SK-N-SH (cell line): ENCODE measurements at regions not wholly inside any gene's neighbourhood (a gene's known extent, or its start where the extent isn't known, plus 50 kb on each side); places are given as distances from the start of the nearest gene placed in this dataset.

Experiments
- CTCF ChIA-PET: fragments of 300-600, 350-600 bp; formaldehyde crosslinking; extraction: SDS; loops from one replicate; lab custom pipeline; 2021; lab: Yijun Ruan, JAX
- POLR2A ChIA-PET: fragments of 350-600 bp; sonication (Branson Sonifier 250); formaldehyde crosslinking; extraction: SDS; loops from one replicate; lab custom pipeline; 2020; ENCODE audit warnings: antibody characterized with exemption, inconsistent platforms; lab: Yijun Ruan, JAX
- DNase-seq: peaks from one replicate; pipeline ENCODE4 v3.0.0; 2012
- H2AFZ ChIP-seq: fragments of 200-600 bp; sonication (generic); 2 replicates; pipeline ENCODE4 v1.8.1; 2016; ENCODE audit warnings: antibody characterized with exemption, mild to moderate bottlenecking, low read depth
- H3F3A ChIP-seq: fragments of 200-600 bp; sonication (generic); replicated peaks from 2 replicates; pipeline ENCODE3; 2016; ENCODE audit warnings: antibody characterized with exemption, mild to moderate bottlenecking; ENCODE audit not compliant: insufficient read depth
- H3K27ac ChIP-seq, 2 experiments: fragments of 200-500 bp in 1 of 2; fragments of 200-600 bp in 1 of 2; sonication (Bioruptor generic) in 1 of 2; sonication (generic), shearing (Covaris generic) in 1 of 2; 2 replicates each; pipeline versions ENCODE4 v1.5.1 to v1.6.1; 2014 to 2016; ENCODE audit warnings: low read depth in 2 of 2, inconsistent platforms in 1 of 2, low read length in 1 of 2, mild to moderate bottlenecking in 1 of 2, mixed read lengths in 1 of 2
- H3K27me3 ChIP-seq: fragments of 200-600 bp; sonication (generic), shearing (Covaris generic); 2 replicates; pipeline ENCODE4 v1.6.1; 2016; ENCODE audit warnings: mixed run types; ENCODE audit not compliant: insufficient read depth
- H3K36me3 ChIP-seq, 2 experiments: fragments of 200-500 bp in 1 of 2; fragments of 200-600 bp in 1 of 2; sonication (Bioruptor generic) in 1 of 2; sonication (generic) in 1 of 2; replicated peaks in 1 of 2; 2 replicates each; pipeline versions ENCODE3 to v1.5.1; 2014 to 2016; ENCODE audit warnings: low read length in 1 of 2, mild to moderate bottlenecking in 1 of 2; ENCODE audit not compliant: insufficient read depth in 2 of 2, control insufficient read depth in 1 of 2
- H3K4me1 ChIP-seq, 2 experiments: fragments of 200-500 bp in 1 of 2; fragments of 200-600 bp in 1 of 2; sonication (Bioruptor generic) in 1 of 2; sonication (generic), shearing (Covaris generic) in 1 of 2; 2 replicates each; pipeline versions ENCODE4 v1.5.1 to v1.6.1; 2014 to 2016; ENCODE audit warnings: low read depth in 1 of 2, low read length in 1 of 2, mixed run types in 1 of 2; ENCODE audit not compliant: insufficient read depth in 2 of 2, control insufficient read depth in 1 of 2
- H3K4me2 ChIP-seq: fragments of 200-600 bp; sonication (generic), shearing (Covaris generic); 2 replicates; pipeline ENCODE4 v1.6.1; 2017; ENCODE audit warnings: mixed run types
- H3K4me3 ChIP-seq, 2 experiments: fragments of 200-500 bp in 1 of 2; fragments of 200-600 bp in 1 of 2; sonication (Bioruptor generic) in 1 of 2; sonication (generic), shearing (Covaris generic) in 1 of 2; 2 replicates each; pipeline versions ENCODE4 v1.5.1 to v1.8.1; 2014 to 2016; ENCODE audit warnings: low read depth in 2 of 2, inconsistent platforms in 1 of 2, low read length in 1 of 2, mild to moderate bottlenecking in 1 of 2, mixed read lengths in 1 of 2, moderate library complexity in 1 of 2
- H3K79me2 ChIP-seq: fragments of 200-600 bp; sonication (generic); 2 replicates; pipeline ENCODE4 v1.8.1; 2017; ENCODE audit warnings: mild to moderate bottlenecking; ENCODE audit not compliant: insufficient read depth
- H3K9ac ChIP-seq: fragments of 200-600 bp; sonication (generic); 2 replicates; pipeline ENCODE4 v1.6.1; 2017; ENCODE audit warnings: mixed run types
- H3K9me2 ChIP-seq: fragments of 200-600 bp; sonication (generic); 2 replicates; pipeline ENCODE4 v1.6.1; 2017; ENCODE audit warnings: mixed run types
- H3K9me3 ChIP-seq: fragments of 200-600 bp; sonication (generic); 2 replicates; pipeline ENCODE4 v1.6.1; 2017; ENCODE audit warnings: mixed run types, mild to moderate bottlenecking, moderate library complexity
- H4K20me1 ChIP-seq: fragments of 200-600 bp; sonication (generic); 2 replicates; pipeline ENCODE4 v1.6.1; 2017; ENCODE audit warnings: mild to moderate bottlenecking, mixed run types; ENCODE audit not compliant: insufficient read depth
- CHD2 ChIP-seq: fragments of 150-350 bp; IDR thresholded peaks from 2 replicates; pipeline ENCODE4 v1.6.1; 2018; ENCODE audit warnings: low read length; ENCODE audit not compliant: partially characterized antibody
- ELF1 ChIP-seq: IDR thresholded peaks from 2 replicates; pipeline ENCODE4 v1.4.0; 2012
- FOSL2 ChIP-seq: IDR thresholded peaks from 2 replicates; pipeline ENCODE4 v1.4.0; 2012; ENCODE audit warnings: low read depth, mild to moderate bottlenecking, moderate library complexity, borderline replicate concordance
- FOXJ3 ChIP-seq: sonication (generic); formaldehyde crosslinking; IDR thresholded peaks from 2 replicates; pipeline ENCODE4 v1.5.1; 2020; ENCODE audit warnings: mild to moderate bottlenecking, missing genetic modification reagents
- GABPA ChIP-seq: IDR thresholded peaks from 2 replicates; pipeline ENCODE4 v1.4.0; 2012; ENCODE audit warnings: low read depth, mild to moderate bottlenecking
- JUND ChIP-seq: IDR thresholded peaks from 2 replicates; pipeline ENCODE4 v1.4.0; 2012
- MEF2A ChIP-seq: IDR thresholded peaks from 2 replicates; pipeline ENCODE4 v1.4.0; 2012; ENCODE audit warnings: low read depth, borderline replicate concordance
- NFIC ChIP-seq: IDR thresholded peaks from 2 replicates; pipeline ENCODE4 v1.4.0; 2012; ENCODE audit warnings: borderline replicate concordance
- NRF1 ChIP-seq: IDR thresholded peaks from 2 replicates; pipeline ENCODE4 v1.6.1; 2012; ENCODE audit warnings: low read depth, mild to moderate bottlenecking, low read length
- RAD21 ChIP-seq: IDR thresholded peaks from 2 replicates; pipeline ENCODE4 v1.6.1; 2012; ENCODE audit warnings: mild to moderate bottlenecking, low read length
- RCOR1 ChIP-seq: fragments of 150-350 bp; IDR thresholded peaks from 2 replicates; pipeline ENCODE4 v1.6.1; 2017; ENCODE audit warnings: antibody characterized with exemption, low read length
- RFX5 ChIP-seq: IDR thresholded peaks from 2 replicates; pipeline ENCODE4 v1.6.1; 2012; ENCODE audit warnings: mild to moderate bottlenecking, improper control_type of control experiment, low read length
- RXRA ChIP-seq: IDR thresholded peaks from 2 replicates; pipeline ENCODE4 v1.4.0; 2012; ENCODE audit warnings: low read depth, mild to moderate bottlenecking, borderline replicate concordance
- SIN3A ChIP-seq: IDR thresholded peaks from 2 replicates; pipeline ENCODE4 v1.6.1; 2012; ENCODE audit warnings: low read depth, mild to moderate bottlenecking, low read length, moderate library complexity, borderline replicate concordance
- TEAD4 ChIP-seq: IDR thresholded peaks from 2 replicates; pipeline ENCODE4 v1.4.0; 2012; ENCODE audit warnings: mild to moderate bottlenecking, borderline replicate concordance; ENCODE audit not compliant: insufficient read depth
- YY1 ChIP-seq: IDR thresholded peaks from 2 replicates; pipeline ENCODE4 v1.4.0; 2012; ENCODE audit warnings: low read depth, mild to moderate bottlenecking
- WGBS: methylation state at CpG from one replicate; pipeline ENCODE4 v1.1.6; 2017; ENCODE audit warnings: low lambda C conversion rate; 5-methylcytosine and 5-hydroxymethylcytosine counted together
- TF ChIP-seq, protein P1 (sequence below): fragments of 150-350 bp; IDR thresholded peaks from 2 replicates; pipeline ENCODE4 v1.6.1; 2016; ENCODE audit warnings: mild to moderate bottlenecking, low read depth, low read length
- TF ChIP-seq, protein P2 (sequence below): IDR thresholded peaks from 2 replicates; pipeline ENCODE4 v1.6.1; 2012; ENCODE audit warnings: mild to moderate bottlenecking, low read depth, low read length, moderate library complexity
- TF ChIP-seq, protein P3 (sequence below): fragments of 200-600 bp; sonication (generic); IDR thresholded peaks from 2 replicates; pipeline ENCODE4 v1.6.1; 2017; ENCODE audit warnings: antibody characterized with exemption, mild to moderate bottlenecking, moderate library complexity
- TF ChIP-seq, protein P4 (sequence below): IDR thresholded peaks from 2 replicates; pipeline ENCODE4 v1.4.0; 2012; ENCODE audit warnings: low read depth, borderline replicate concordance

DNA sequence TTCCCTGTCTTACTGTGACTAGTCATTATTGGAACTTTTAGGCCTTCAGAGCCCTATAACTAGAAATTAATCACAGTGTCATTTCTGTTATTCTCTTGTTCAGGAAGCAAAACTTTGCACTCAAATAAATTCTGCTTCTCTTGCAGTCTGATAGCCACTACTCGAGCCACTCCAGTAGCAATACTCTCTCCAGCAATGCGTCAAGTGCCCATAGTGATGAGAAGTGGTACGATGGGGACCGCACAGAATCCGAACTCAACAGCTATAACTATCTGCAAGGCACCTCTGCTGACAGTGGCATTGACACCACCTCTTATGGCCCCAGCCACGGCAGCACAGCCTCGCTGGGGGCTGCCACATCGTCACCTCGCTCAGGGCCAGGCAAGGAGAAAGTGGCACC is 223.2 kb upstream of the RGS6 start:
- Histone ChIP-seq H4K20me1 (no peaks in the 10 kb centered on the region), H3K36me3 (peaks cover 19 to 26% of the 10 kb centered on the region in 2 experiments), H3K27ac (no peak overlapping the region), H3K4me3 (no peak overlapping the region), H3K4me1 (peaks cover 5 to 38% of the 10 kb centered on the region in 2 experiments), H2AFZ (no peak overlapping the region), H3K9me2 (no peaks in the 10 kb centered on the region), H3F3A (peaks cover 45% of the 10 kb centered on the region), H3K27me3 (no peaks in the 10 kb centered on the region), H3K9me3 (no peaks in the 10 kb centered on the region), H3K4me2 (no peak overlapping the region), H3K79me2 (peaks cover 11% of the 10 kb centered on the region; the same call in 1 of the 2 replicates), H3K9ac (no peak overlapping the region)
- TF ChIP-seq YY1 (no peak), FOXJ3 (CRISPR knock-in tag) (no peak), SIN3A (no peak), NFIC (no peak), GABPA (no peak), ELF1 (no peak), RAD21 (no peak), MEF2A (no peak), RCOR1 (no peak), RXRA (no peak), RFX5 (no peak), NRF1 (no peak), CHD2 (no peak), FOSL2 (no peak), TEAD4 (no peak), JUND (no peak)
- TF ChIP-seq, protein P1, sequence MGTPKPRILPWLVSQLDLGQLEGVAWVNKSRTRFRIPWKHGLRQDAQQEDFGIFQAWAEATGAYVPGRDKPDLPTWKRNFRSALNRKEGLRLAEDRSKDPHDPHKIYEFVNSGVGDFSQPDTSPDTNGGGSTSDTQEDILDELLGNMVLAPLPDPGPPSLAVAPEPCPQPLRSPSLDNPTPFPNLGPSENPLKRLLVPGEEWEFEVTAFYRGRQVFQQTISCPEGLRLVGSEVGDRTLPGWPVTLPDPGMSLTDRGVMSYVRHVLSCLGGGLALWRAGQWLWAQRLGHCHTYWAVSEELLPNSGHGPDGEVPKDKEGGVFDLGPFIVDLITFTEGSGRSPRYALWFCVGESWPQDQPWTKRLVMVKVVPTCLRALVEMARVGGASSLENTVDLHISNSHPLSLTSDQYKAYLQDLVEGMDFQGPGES, result no peak
- TF ChIP-seq, protein P2, sequence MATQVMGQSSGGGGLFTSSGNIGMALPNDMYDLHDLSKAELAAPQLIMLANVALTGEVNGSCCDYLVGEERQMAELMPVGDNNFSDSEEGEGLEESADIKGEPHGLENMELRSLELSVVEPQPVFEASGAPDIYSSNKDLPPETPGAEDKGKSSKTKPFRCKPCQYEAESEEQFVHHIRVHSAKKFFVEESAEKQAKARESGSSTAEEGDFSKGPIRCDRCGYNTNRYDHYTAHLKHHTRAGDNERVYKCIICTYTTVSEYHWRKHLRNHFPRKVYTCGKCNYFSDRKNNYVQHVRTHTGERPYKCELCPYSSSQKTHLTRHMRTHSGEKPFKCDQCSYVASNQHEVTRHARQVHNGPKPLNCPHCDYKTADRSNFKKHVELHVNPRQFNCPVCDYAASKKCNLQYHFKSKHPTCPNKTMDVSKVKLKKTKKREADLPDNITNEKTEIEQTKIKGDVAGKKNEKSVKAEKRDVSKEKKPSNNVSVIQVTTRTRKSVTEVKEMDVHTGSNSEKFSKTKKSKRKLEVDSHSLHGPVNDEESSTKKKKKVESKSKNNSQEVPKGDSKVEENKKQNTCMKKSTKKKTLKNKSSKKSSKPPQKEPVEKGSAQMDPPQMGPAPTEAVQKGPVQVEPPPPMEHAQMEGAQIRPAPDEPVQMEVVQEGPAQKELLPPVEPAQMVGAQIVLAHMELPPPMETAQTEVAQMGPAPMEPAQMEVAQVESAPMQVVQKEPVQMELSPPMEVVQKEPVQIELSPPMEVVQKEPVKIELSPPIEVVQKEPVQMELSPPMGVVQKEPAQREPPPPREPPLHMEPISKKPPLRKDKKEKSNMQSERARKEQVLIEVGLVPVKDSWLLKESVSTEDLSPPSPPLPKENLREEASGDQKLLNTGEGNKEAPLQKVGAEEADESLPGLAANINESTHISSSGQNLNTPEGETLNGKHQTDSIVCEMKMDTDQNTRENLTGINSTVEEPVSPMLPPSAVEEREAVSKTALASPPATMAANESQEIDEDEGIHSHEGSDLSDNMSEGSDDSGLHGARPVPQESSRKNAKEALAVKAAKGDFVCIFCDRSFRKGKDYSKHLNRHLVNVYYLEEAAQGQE, result no peak
- TF ChIP-seq, protein P3, sequence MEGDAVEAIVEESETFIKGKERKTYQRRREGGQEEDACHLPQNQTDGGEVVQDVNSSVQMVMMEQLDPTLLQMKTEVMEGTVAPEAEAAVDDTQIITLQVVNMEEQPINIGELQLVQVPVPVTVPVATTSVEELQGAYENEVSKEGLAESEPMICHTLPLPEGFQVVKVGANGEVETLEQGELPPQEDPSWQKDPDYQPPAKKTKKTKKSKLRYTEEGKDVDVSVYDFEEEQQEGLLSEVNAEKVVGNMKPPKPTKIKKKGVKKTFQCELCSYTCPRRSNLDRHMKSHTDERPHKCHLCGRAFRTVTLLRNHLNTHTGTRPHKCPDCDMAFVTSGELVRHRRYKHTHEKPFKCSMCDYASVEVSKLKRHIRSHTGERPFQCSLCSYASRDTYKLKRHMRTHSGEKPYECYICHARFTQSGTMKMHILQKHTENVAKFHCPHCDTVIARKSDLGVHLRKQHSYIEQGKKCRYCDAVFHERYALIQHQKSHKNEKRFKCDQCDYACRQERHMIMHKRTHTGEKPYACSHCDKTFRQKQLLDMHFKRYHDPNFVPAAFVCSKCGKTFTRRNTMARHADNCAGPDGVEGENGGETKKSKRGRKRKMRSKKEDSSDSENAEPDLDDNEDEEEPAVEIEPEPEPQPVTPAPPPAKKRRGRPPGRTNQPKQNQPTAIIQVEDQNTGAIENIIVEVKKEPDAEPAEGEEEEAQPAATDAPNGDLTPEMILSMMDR, result no peak
- TF ChIP-seq, protein P4, sequence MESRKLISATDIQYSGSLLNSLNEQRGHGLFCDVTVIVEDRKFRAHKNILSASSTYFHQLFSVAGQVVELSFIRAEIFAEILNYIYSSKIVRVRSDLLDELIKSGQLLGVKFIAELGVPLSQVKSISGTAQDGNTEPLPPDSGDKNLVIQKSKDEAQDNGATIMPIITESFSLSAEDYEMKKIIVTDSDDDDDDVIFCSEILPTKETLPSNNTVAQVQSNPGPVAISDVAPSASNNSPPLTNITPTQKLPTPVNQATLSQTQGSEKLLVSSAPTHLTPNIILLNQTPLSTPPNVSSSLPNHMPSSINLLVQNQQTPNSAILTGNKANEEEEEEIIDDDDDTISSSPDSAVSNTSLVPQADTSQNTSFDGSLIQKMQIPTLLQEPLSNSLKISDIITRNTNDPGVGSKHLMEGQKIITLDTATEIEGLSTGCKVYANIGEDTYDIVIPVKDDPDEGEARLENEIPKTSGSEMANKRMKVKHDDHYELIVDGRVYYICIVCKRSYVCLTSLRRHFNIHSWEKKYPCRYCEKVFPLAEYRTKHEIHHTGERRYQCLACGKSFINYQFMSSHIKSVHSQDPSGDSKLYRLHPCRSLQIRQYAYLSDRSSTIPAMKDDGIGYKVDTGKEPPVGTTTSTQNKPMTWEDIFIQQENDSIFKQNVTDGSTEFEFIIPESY, result no peak
- ChIA-PET CTCF (no interaction called here), POLR2A (no interaction called here)
- DNase-seq, result no peak
- 94% methylated on average over 9 of the region's 9 CpGs for WGBS
